ENCODE measurements at regions not wholly inside any gene's neighbourhood (a gene's known extent, or its start where the extent isn't known, plus 50 kb on each side); places are given as distances from the start of the nearest gene placed in this dataset.

GRCh38 chr17:65433592-65433991, 127.9 kb downstream of the AXIN2 start:
- TF ChIP-seq CTCF (optimal IDR thresholded peaks at IDR 0.05 in 1 of 3, IDR thresholded peaks at IDR 0.05 in 1 of 3, conservative IDR thresholded peaks at IDR 0.05 in 1 of 3; ENCODE audit: extremely low read depth in 1 of 3, insufficient read depth in 2 of 3, low read length in 3 of 3) (no peak), EZH2 (IDR thresholded peaks at IDR 0.05; ENCODE audit: low read length) (no peak)
